PC-3 (cell line): ENCODE measurements at regions not wholly inside any gene's neighbourhood (a gene's known extent, or its start where the extent isn't known, plus 50 kb on each side); places are given as distances from the start of the nearest gene placed in this dataset.

ENCODE experiments used
- ATAC-seq: fragments of 200-7000 bp; cut with Tn5 transposase; 2 replicates; pipeline ENCODE4 v1.9.1; 2020; ENCODE audit warnings: mild to moderate bottlenecking, moderate library complexity
- BruUV-seq: library from RNA; stranded (reverse); fragments of 400-500 nt; replicated peaks from 2 replicates; lab custom pipeline; 2021; lab: Mats Ljungman, UMichigan
- CTCF ChIA-PET: fragments of 300-600 bp; sonication (Branson Sonifier 250); formaldehyde crosslinking; loops from one replicate; lab custom pipeline; 2022; ENCODE audit warnings: antibody characterized with exemption; lab: Charles Lee
- POLR2A ChIA-PET: fragments of 300-600 bp; sonication (Branson Sonifier 250); formaldehyde crosslinking; loops from one replicate; lab custom pipeline; 2022; ENCODE audit warnings: antibody characterized with exemption; ENCODE audit not compliant: unreplicated experiment; lab: Charles Lee
- DNase-seq: peaks from one replicate; pipeline ENCODE4 v3.0.0-alpha.2; 2015
- H2AFZ ChIP-seq: fragments of 300-600 bp; sonication (generic); 2 replicates; pipeline ENCODE4 v1.6.0; 2016; ENCODE audit warnings: antibody characterized with exemption, low read length
- H3F3A ChIP-seq: fragments of 300-600 bp; sonication (generic); one replicate; pipeline ENCODE4 v1.6.0; 2017; ENCODE audit warnings: antibody characterized with exemption, low read length, control low read depth, mild to moderate bottlenecking; ENCODE audit not compliant: unreplicated experiment
- H3K27ac ChIP-seq: fragments of 300-600 bp; sonication (generic); 2 replicates; pipeline ENCODE4 v1.5.1; 2016; ENCODE audit warnings: mild to moderate bottlenecking, low read length
- H3K27me3 ChIP-seq: fragments of 300-600 bp; sonication (generic); 2 replicates; pipeline ENCODE4 v1.6.1; 2016; ENCODE audit warnings: low read length, mixed read lengths
- H3K36me3 ChIP-seq: fragments of 300-600 bp; sonication (generic); 2 replicates; pipeline ENCODE4 v1.6.1; 2016; ENCODE audit warnings: low read depth, mixed run types, low read length, mixed read lengths
- H3K4me1 ChIP-seq: fragments of 300-600 bp; sonication (generic); 2 replicates; pipeline ENCODE4 v1.5.1; 2016; ENCODE audit warnings: low read length; ENCODE audit not compliant: insufficient read depth
- H3K4me2 ChIP-seq: fragments of 300-600 bp; sonication (generic); 2 replicates; pipeline ENCODE4 v1.6.0; 2016; ENCODE audit warnings: low read length
- H3K4me3 ChIP-seq: fragments of 300-600 bp; sonication (generic); 2 replicates; pipeline ENCODE4 v1.5.1; 2016; ENCODE audit warnings: mild to moderate bottlenecking, low read length, mixed read lengths
- H3K79me2 ChIP-seq: fragments of 300-600 bp; sonication (generic); 2 replicates; pipeline ENCODE4 v1.6.1; 2017; ENCODE audit warnings: low read length, mixed read lengths
- H3K9ac ChIP-seq: fragments of 300-600 bp; sonication (generic); 2 replicates; pipeline ENCODE4 v1.6.0; 2016; ENCODE audit warnings: mild to moderate bottlenecking, low read length
- H3K9me2 ChIP-seq: fragments of 300-600 bp; sonication (generic); replicated peaks from 2 replicates; pipeline ENCODE4 v1.6.1; 2016; ENCODE audit warnings: mixed run types, low read length, mixed read lengths
- H3K9me3 ChIP-seq: fragments of 300-600 bp; sonication (generic); 2 replicates; pipeline ENCODE4 v1.6.1; 2016; ENCODE audit warnings: low read length, mixed read lengths
- H4K20me1 ChIP-seq: fragments of 300-600 bp; sonication (generic); 2 replicates; pipeline ENCODE4 v1.6.1; 2016; ENCODE audit warnings: low read length, mixed read lengths
- CTCF ChIP-seq: fragments of 300-600 bp; sonication (generic); conservative IDR thresholded peaks from 2 replicates; pipeline ENCODE4 v1.5.1; 2017; ENCODE audit warnings: antibody characterized with exemption, low read depth, mild to moderate bottlenecking, low read length
- EZH2 ChIP-seq: fragments of 300-600 bp; sonication (generic); IDR thresholded peaks from one replicate; pipeline ENCODE4 v1.6.1; 2017; ENCODE audit warnings: antibody characterized with exemption, mild to moderate bottlenecking, low read length; ENCODE audit not compliant: unreplicated experiment
- EZH2phosphoT487 ChIP-seq: fragments of 300-600 bp; sonication (generic); IDR thresholded peaks from 2 replicates; pipeline ENCODE4 v1.6.1; 2018; ENCODE audit warnings: mild to moderate bottlenecking, antibody characterized with exemption, low read length, borderline replicate concordance
- intact Hi-C: fragments of 100-400 bp; cut with micrococcal nuclease; formaldehyde crosslinking; loops from 2 replicates; pipeline ENCODE4 v1.9.0; 2023

- POLR2A ChIA-PET, result no interaction called here
- Histone ChIP-seq H3K9me3 (no peaks in the 10 kb centered on the region), H3K79me2 (no peaks in the 10 kb centered on the region), H2AFZ (no peak overlapping the region), H3K27me3 (no peaks in the 10 kb centered on the region), H3K4me3 (no peak overlapping the region), H3K9me2 (no peaks in the 10 kb centered on the region), H3F3A (no peaks in the 10 kb centered on the region), H3K9ac (no peak overlapping the region), H3K36me3 (no peaks in the 10 kb centered on the region), H4K20me1 (no peaks in the 10 kb centered on the region), H3K4me2 (no peak overlapping the region), H3K4me1 (peaks cover 9% of the 10 kb centered on the region), H3K27ac (no peak overlapping the region)
- TF ChIP-seq EZH2phosphoT487 (no peak), CTCF (no peak), EZH2 (no peak)
- intact Hi-C loops, result no loop called here
- CTCF ChIA-PET, result no interaction called here
- DNase-seq (no peak), ATAC-seq (no peak)
- BruUV-seq, result no TSS peak
Measured at GRCh38 chr2:107728586-107728985, 98.1 kb upstream of the RGPD4 start.

- H3K27me3 ChIP-seq, result no peaks in the 10 kb centered on the region
- no peaks in the 10 kb centered on the region for H3K9me2 ChIP-seq
- no TSS peak for BruUV-seq
- H3K4me1 ChIP-seq, result peaks cover 9% of the 10 kb centered on the region
- no peaks in the 10 kb centered on the region for H3K9me3 ChIP-seq
- H3F3A ChIP-seq, result no peaks in the 10 kb centered on the region
- intact Hi-C loops, result no loop called here
- no peak overlapping the region for H3K4me3 ChIP-seq
- H3K36me3 ChIP-seq, result no peaks in the 10 kb centered on the region
- H3K9ac ChIP-seq, result no peak overlapping the region
- H4K20me1 ChIP-seq, result no peaks in the 10 kb centered on the region
- ChIA-PET POLR2A (no interaction called here), CTCF (no interaction called here)
- H3K27ac ChIP-seq, result no peak overlapping the region
- TF ChIP-seq CTCF (no peak), EZH2phosphoT487 (no peak), EZH2 (no peak)
- no peak overlapping the region for H3K4me2 ChIP-seq
- no peak overlapping the region for H2AFZ ChIP-seq
- H3K79me2 ChIP-seq, result no peaks in the 10 kb centered on the region
- DNase-seq, result no peak
- no peak for ATAC-seq
Measured at GRCh38 chr2:107729440-107729839, 97.3 kb upstream of the RGPD4 start.

GRCh38 chr2:107730898-107731297 is 95.8 kb upstream of the RGPD4 start:
- Histone ChIP-seq H3K9me3 (no peaks in the 10 kb centered on the region), H3K4me3 (no peak overlapping the region), H3K27ac (peak overlapping the region; percentile 33; the same call in 1 of the 2 replicates), H4K20me1 (no peaks in the 10 kb centered on the region), H3K9me2 (no peaks in the 10 kb centered on the region), H3K27me3 (no peaks in the 10 kb centered on the region), H3K36me3 (no peaks in the 10 kb centered on the region), H2AFZ (no peak overlapping the region), H3K9ac (no peak overlapping the region), H3K4me1 (peaks cover 9% of the 10 kb centered on the region), H3K4me2 (peak overlapping the region; percentile 24), H3F3A (no peaks in the 10 kb centered on the region), H3K79me2 (no peaks in the 10 kb centered on the region)
- CTCF ChIA-PET, result no interaction called here
- DNase-seq, result peak; percentile 66
- intact Hi-C loops, result no loop called here
- BruUV-seq, result no TSS peak
- TF ChIP-seq EZH2phosphoT487, result no peak
- no peak for TF ChIP-seq CTCF
- TF ChIP-seq EZH2, result no peak
- no peak; the same call in 1 of the 2 replicates for ATAC-seq
- POLR2A ChIA-PET, result no interaction called here
